Spleen (tissue), 7 donors: ENCODE measurements at regions not wholly inside any gene's neighbourhood (a gene's known extent, or its start where the extent isn't known, plus 50 kb on each side); places are given as distances from the start of the nearest gene placed in this dataset.

Source experiments
- CTCF ChIP-seq, 11 experiments: fragments of 200-600 bp in 7 of 11; fragments of 450-650 bp in 4 of 11; sonication (generic) in 4 of 11; IDR thresholded peaks in 8 of 11; conservative IDR thresholded peaks in 3 of 11; 1 replicate in 7 of 11; 2 replicates in 4 of 11; pipeline versions ENCODE4 v1.4.0 to v1.8.0; 2016 to 2021; ENCODE audit warnings: antibody characterized with exemption in 11 of 11, inconsistent platforms in 4 of 11, mild to moderate bottlenecking in 1 of 11
- POLR2AphosphoS5 ChIP-seq, 3 donors: sonication (generic); formaldehyde crosslinking; IDR thresholded peaks; one replicate each; pipeline ENCODE4 v1.5.1; 2017; ENCODE audit warnings: antibody characterized with exemption in 3 of 3
- donor health status: DM: no; HTN: no; CAD: no; lungs with moderate emphysema.
- donor health status: DM: no; HTN: no; CAD: no.
- donor health status: DM: no; HTN: no; CAD: no.

GRCh38 chr15:37359893-37360290 lies 259.5 kb upstream of the MEIS2 start:
- TF ChIP-seq CTCF (IDR thresholded peaks at IDR 0.05 in 8 of 11, conservative IDR thresholded peaks at IDR 0.05 in 3 of 11) (no peak), POLR2AphosphoS5 (IDR thresholded peaks at IDR 0.05) (no peak)
